Smooth muscle cell (in vitro differentiated cells): ENCODE measurements at regions not wholly inside any gene's neighbourhood (a gene's known extent, or its start where the extent isn't known, plus 50 kb on each side); places are given as distances from the start of the nearest gene placed in this dataset.
A peak's percentile ranks its signal among the peaks of the same experiment; 100 is the strongest.

Experiments used
- DNase-seq: peaks from one replicate; lab custom pipeline; 2025; ENCODE audit not compliant: unreplicated experiment; lab: John Stamatoyannopoulos, UW
- H2AFZ ChIP-seq: fragments of 200-600 bp; sonication (generic); 2 replicates; pipeline ENCODE4 v1.6.0; 2016; ENCODE audit warnings: antibody characterized with exemption, low read depth, mild to moderate bottlenecking
- H3F3A ChIP-seq: fragments of 200-600 bp; sonication (generic); 2 replicates; pipeline ENCODE4 v1.6.0; 2017; ENCODE audit warnings: antibody characterized with exemption, low read depth
- H3K27ac ChIP-seq: fragments of 200-600 bp; sonication (generic); 2 replicates; pipeline ENCODE4 v1.5.1; 2016; ENCODE audit warnings: low read depth, mild to moderate bottlenecking
- H3K27me3 ChIP-seq: fragments of 200-600 bp; sonication (generic); 2 replicates; pipeline ENCODE4 v1.6.1; 2016; ENCODE audit warnings: low read depth, mild to moderate bottlenecking
- H3K36me3 ChIP-seq: fragments of 200-600 bp; sonication (generic); 2 replicates; pipeline ENCODE4 v1.5.1; 2016; ENCODE audit warnings: low read depth
- H3K4me1 ChIP-seq: fragments of 200-600 bp; sonication (generic); 2 replicates; pipeline ENCODE4 v1.5.1; 2016; ENCODE audit warnings: low read depth
- H3K4me2 ChIP-seq: fragments of 200-600 bp; sonication (generic); 2 replicates; pipeline ENCODE4 v1.6.0; 2016; ENCODE audit warnings: mild to moderate bottlenecking
- H3K4me3 ChIP-seq: fragments of 200-600 bp; sonication (generic); 2 replicates; pipeline ENCODE4 v1.5.1; 2016; ENCODE audit warnings: mild to moderate bottlenecking
- H3K79me2 ChIP-seq: fragments of 200-600 bp; sonication (generic); 2 replicates; pipeline ENCODE4 v1.6.0; 2016; ENCODE audit warnings: low read depth, mild to moderate bottlenecking
- H3K9ac ChIP-seq: fragments of 200-600 bp; sonication (generic); 2 replicates; pipeline ENCODE4 v1.6.0; 2016; ENCODE audit warnings: low read depth
- H3K9me3 ChIP-seq: fragments of 200-600 bp; sonication (generic); replicated peaks from 2 replicates; pipeline ENCODE4 v1.5.1; 2016; ENCODE audit warnings: low read depth
- H4K20me1 ChIP-seq: fragments of 200-600 bp; sonication (generic); 2 replicates; pipeline ENCODE4 v1.6.0; 2016; ENCODE audit warnings: low read depth
- WGBS: methylation state at CpG from one replicate; pipeline ENCODE4 v1.1.7; 2016; ENCODE audit warnings: low lambda C conversion rate; 5-methylcytosine and 5-hydroxymethylcytosine counted together
- TF ChIP-seq, protein P1 (sequence below): fragments of 200-600 bp; sonication (generic); IDR thresholded peaks from 2 replicates; pipeline ENCODE4 v1.5.1; 2017; ENCODE audit warnings: borderline replicate concordance, mild to moderate bottlenecking, antibody characterized with exemption; ENCODE audit not compliant: insufficient read depth, poor library complexity, severe bottlenecking

DNA sequence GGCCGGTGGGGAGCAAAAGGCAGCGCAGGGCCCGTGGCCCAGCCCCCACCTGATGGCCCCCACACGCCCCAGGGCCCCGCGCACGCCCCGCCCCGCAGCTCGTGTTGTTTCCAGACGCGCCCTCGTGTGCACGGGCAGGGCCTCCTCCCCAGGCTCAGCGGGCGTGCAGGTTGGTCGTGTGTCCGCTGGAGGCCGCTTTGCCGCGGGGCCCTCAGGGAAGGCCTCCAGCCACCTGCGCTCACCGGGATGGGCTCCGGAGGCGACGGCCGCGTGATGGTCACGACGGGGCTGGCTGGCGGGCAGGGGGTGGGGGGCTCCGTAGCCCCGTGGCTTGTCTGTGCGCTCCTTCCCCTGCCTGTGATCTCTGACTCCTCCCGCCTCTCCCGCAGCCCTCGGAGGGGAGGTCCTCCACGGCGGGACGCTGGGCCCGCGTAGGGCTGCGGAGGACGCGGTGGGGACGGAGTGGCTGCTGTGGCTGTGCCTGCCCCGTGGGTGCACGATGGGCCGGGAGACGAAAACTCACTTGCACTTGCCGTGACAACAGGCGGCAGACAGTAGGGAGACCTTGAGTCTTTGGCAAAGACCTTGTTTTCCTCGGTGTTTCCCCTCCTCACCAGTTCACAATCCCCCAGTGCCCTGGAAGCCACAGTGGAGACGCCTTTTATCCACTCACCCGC, 67.1 kb downstream of the RTP5 start:
- no peak overlapping the region for H2AFZ ChIP-seq
- TF ChIP-seq, protein P1, sequence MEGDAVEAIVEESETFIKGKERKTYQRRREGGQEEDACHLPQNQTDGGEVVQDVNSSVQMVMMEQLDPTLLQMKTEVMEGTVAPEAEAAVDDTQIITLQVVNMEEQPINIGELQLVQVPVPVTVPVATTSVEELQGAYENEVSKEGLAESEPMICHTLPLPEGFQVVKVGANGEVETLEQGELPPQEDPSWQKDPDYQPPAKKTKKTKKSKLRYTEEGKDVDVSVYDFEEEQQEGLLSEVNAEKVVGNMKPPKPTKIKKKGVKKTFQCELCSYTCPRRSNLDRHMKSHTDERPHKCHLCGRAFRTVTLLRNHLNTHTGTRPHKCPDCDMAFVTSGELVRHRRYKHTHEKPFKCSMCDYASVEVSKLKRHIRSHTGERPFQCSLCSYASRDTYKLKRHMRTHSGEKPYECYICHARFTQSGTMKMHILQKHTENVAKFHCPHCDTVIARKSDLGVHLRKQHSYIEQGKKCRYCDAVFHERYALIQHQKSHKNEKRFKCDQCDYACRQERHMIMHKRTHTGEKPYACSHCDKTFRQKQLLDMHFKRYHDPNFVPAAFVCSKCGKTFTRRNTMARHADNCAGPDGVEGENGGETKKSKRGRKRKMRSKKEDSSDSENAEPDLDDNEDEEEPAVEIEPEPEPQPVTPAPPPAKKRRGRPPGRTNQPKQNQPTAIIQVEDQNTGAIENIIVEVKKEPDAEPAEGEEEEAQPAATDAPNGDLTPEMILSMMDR: no peak
- 95% methylated on average over 14 of the region's 55 CpGs for WGBS

DNA sequence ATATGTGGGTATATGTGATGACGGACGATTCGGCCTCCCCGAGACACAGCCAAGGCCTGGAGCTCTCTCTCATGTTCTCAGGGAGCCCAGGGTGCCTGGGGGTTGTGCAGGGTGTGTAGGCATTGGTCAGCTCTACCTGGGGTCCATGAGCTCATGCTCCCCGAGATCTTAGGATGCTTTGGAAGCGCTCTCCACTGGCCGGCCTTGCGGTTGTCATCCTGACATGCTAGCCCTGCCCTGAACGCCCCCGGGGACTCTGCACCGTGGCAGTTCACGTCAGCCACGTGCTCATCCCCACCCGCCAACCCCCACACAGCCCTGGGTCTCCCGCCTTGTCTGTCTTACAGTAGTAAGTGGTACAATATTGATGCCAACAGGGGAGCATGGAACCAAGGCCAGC, 67.8 kb downstream of the RTP5 start:
- H3K36me3 ChIP-seq: no peaks in the 10 kb centered on the region
- H3K9ac ChIP-seq: no peak overlapping the region
- peaks cover 11% of the 10 kb centered on the region for H3F3A ChIP-seq
- no peaks in the 10 kb centered on the region for H3K79me2 ChIP-seq
- H4K20me1 ChIP-seq: peaks cover 6% of the 10 kb centered on the region
- TF ChIP-seq, protein P1: no peak
- no peak for DNase-seq
- H3K4me3 ChIP-seq: no peak overlapping the region
- no peak overlapping the region for H3K27ac ChIP-seq
- no peak overlapping the region for H3K4me2 ChIP-seq
- H3K27me3 ChIP-seq: no peaks in the 10 kb centered on the region
- peaks cover 5% of the 10 kb centered on the region for H3K4me1 ChIP-seq
- WGBS: 91% methylated on average over 14 of the region's 15 CpGs
- H2AFZ ChIP-seq: no peak overlapping the region
- no peaks in the 10 kb centered on the region for H3K9me3 ChIP-seq

More for the DNA sequence above, 67.1 kb downstream of the RTP5 start:
- no peak overlapping the region for H3K27ac ChIP-seq
- no peak for DNase-seq
- no peak overlapping the region for H3K4me2 ChIP-seq
- peaks cover 6% of the 10 kb centered on the region for H4K20me1 ChIP-seq
- no peaks in the 10 kb centered on the region for H3K9me3 ChIP-seq
- H3K79me2 ChIP-seq: no peaks in the 10 kb centered on the region
- H3K4me3 ChIP-seq: no peak overlapping the region
- peaks cover 11% of the 10 kb centered on the region for H3F3A ChIP-seq
- H3K9ac ChIP-seq: no peak overlapping the region
- H3K4me1 ChIP-seq: peaks cover 5% of the 10 kb centered on the region
- no peaks in the 10 kb centered on the region for H3K27me3 ChIP-seq
- H3K36me3 ChIP-seq: no peaks in the 10 kb centered on the region

DNA sequence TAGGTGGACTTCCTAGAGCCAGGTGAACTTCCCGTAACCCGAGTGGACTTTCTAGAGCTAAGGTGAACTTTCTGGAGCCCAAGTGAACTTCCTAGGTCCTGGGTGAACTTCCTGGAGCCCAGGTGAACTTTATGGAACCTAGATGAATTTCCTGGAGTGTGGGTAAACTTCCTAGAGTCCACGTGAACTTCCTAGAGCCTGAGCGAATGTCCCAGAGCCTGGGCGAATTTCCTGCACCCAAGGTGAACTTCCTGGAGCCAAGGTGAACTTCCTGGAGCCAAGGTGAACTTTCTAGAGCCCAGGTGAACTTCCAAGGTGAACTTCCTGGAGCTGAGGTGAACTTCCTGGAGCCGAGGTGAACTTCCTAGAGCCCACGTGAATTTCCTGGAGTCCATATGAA, 70.0 kb downstream of the RTP5 start:
- Histone ChIP-seq H4K20me1 (no peaks in the 10 kb centered on the region), H2AFZ (no peak overlapping the region), H3K9me3 (no peaks in the 10 kb centered on the region), H3F3A (peaks cover under 1% of the 10 kb centered on the region), H3K27me3 (no peaks in the 10 kb centered on the region), H3K4me1 (no peaks in the 10 kb centered on the region), H3K36me3 (no peaks in the 10 kb centered on the region), H3K4me2 (no peak overlapping the region), H3K79me2 (no peaks in the 10 kb centered on the region), H3K27ac (no peak overlapping the region), H3K4me3 (no peak overlapping the region), H3K9ac (no peak overlapping the region)
- WGBS: 89% methylated on average over 7 of the region's 7 CpGs
- TF ChIP-seq, protein P1: no peak
- no peak for DNase-seq

DNA sequence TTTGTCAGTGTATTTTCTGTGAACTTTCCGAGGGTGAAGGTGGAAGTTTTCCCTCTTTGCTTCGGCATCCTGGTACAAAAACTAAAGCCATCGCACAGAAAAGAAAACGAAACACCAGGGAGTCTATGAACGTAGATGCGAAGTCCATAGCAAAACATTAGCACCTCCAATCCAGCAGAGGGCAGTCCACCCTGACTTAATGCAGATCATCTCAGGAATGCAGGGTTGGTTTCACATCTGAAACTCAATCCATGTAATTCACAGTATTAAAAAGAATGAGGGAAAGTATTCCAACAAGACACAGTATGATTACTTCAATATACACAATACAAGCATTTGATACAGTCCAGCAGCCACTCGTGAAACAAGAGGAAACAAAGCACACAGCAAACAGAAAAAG, 70.8 kb downstream of the RTP5 start:
- no peak overlapping the region for H3K27ac ChIP-seq
- TF ChIP-seq, protein P1: peak; percentile 30
- H3K4me1 ChIP-seq: no peaks in the 10 kb centered on the region
- DNase-seq: no peak
- no peak overlapping the region for H3K4me3 ChIP-seq
- no peak overlapping the region for H2AFZ ChIP-seq
- no peaks in the 10 kb centered on the region for H3K36me3 ChIP-seq
- no peaks in the 10 kb centered on the region for H3K9me3 ChIP-seq
- WGBS: 94% methylated on average over 7 of the region's 7 CpGs
- no peaks in the 10 kb centered on the region for H3K79me2 ChIP-seq
- no peak overlapping the region for H3K9ac ChIP-seq
- H3F3A ChIP-seq: no peaks in the 10 kb centered on the region
- H4K20me1 ChIP-seq: no peaks in the 10 kb centered on the region
- H3K4me2 ChIP-seq: no peak overlapping the region
- H3K27me3 ChIP-seq: no peaks in the 10 kb centered on the region
